CD14-positive monocyte (primary cell): ENCODE measurements at regions not wholly inside any gene's neighbourhood (a gene's known extent, or its start where the extent isn't known, plus 50 kb on each side); places are given as distances from the start of the nearest gene placed in this dataset.

ENCODE experiments used
- DNase-seq, 3 donors: peaks; one replicate each; pipeline ENCODE4 v3.0.0-alpha.2; 2011 to 2022
- H2AFZ ChIP-seq: 2 replicates; pipeline ENCODE4 v1.6.0; 2012; ENCODE audit warnings: mild to moderate bottlenecking, low read depth, low read length, inconsistent platforms; ENCODE audit not compliant: insufficient read depth, poor library complexity, severe bottlenecking
- H3K27ac ChIP-seq, 2 donors: 1 replicate in 1 of 2; 2 replicates in 1 of 2; pipeline ENCODE4 v1.5.1; 2012 to 2013; ENCODE audit warnings: low read length in 2 of 2, control low read depth in 1 of 2, inconsistent platforms in 1 of 2, low read depth in 1 of 2, mild to moderate bottlenecking in 1 of 2
- H3K27me3 ChIP-seq, 2 donors: one replicate each; pipeline versions ENCODE4 v1.6.0 to v1.6.1; 2011 to 2013; ENCODE audit warnings: low read length in 2 of 2; ENCODE audit not compliant: control insufficient read depth in 2 of 2, insufficient read depth in 2 of 2
- H3K36me3 ChIP-seq, 2 donors: replicated peaks in 1 of 2; 1 replicate in 1 of 2; 2 replicates in 1 of 2; pipeline versions ENCODE4 v1.5.1 to v1.6.1; 2012 to 2013; ENCODE audit warnings: low read length in 2 of 2, control low read depth in 1 of 2, inconsistent platforms in 1 of 2, mild to moderate bottlenecking in 1 of 2; ENCODE audit not compliant: insufficient read depth in 2 of 2, control insufficient read depth in 1 of 2
- H3K4me1 ChIP-seq, 2 donors: 1 replicate in 1 of 2; 2 replicates in 1 of 2; pipeline versions ENCODE4 v1.5.1 to v1.6.1; 2012 to 2013; ENCODE audit warnings: low read length in 2 of 2, control low read depth in 1 of 2, inconsistent platforms in 1 of 2, mild to moderate bottlenecking in 1 of 2, moderate library complexity in 1 of 2; ENCODE audit not compliant: insufficient read depth in 2 of 2, control insufficient read depth in 1 of 2
- H3K4me2 ChIP-seq: replicated peaks from 2 replicates; pipeline ENCODE3; 2012; ENCODE audit warnings: low read length, moderate library complexity, mild to moderate bottlenecking; ENCODE audit not compliant: poor library complexity, severe bottlenecking; ENCODE audit errors: extremely low read depth
- H3K4me3 ChIP-seq, 3 experiments: fragments of 200-600 bp in 1 of 3; sonication (generic) in 1 of 3; replicated peaks in 1 of 3; 1 replicate in 2 of 3; 2 replicates in 1 of 3; pipeline ENCODE4 v1.5.1; 2011 to 2013; ENCODE audit warnings: low read length in 3 of 3, mild to moderate bottlenecking in 3 of 3, control low read depth in 2 of 3, low read depth in 2 of 3, inconsistent platforms in 1 of 3, moderate library complexity in 1 of 3
- H3K79me2 ChIP-seq: 2 replicates; pipeline ENCODE4 v1.6.0; 2012; ENCODE audit warnings: mild to moderate bottlenecking, control low read depth, inconsistent platforms, low read length, moderate library complexity; ENCODE audit not compliant: insufficient read depth
- H3K9ac ChIP-seq: 2 replicates; pipeline ENCODE4 v1.6.0; 2017; ENCODE audit warnings: low read length, mild to moderate bottlenecking; ENCODE audit not compliant: insufficient read depth, poor library complexity, severe bottlenecking
- H3K9me3 ChIP-seq, 2 donors: replicated peaks in 1 of 2; 1 replicate in 1 of 2; 2 replicates in 1 of 2; pipeline versions ENCODE4 v1.5.1 to v1.6.1; 2012 to 2013; ENCODE audit warnings: low read length in 2 of 2, control low read depth in 1 of 2; ENCODE audit not compliant: control insufficient read depth in 1 of 2, insufficient read depth in 1 of 2
- H4K20me1 ChIP-seq: 2 replicates; pipeline ENCODE4 v1.6.0; 2012; ENCODE audit warnings: mild to moderate bottlenecking, low read length, control low read depth, moderate library complexity; ENCODE audit not compliant: insufficient read depth
- H3K27ac Mint-ChIP-seq, 7 donors: one replicate each; pipeline ENCODE4 v1.8.0; 2020; ENCODE audit warnings: mild to moderate bottlenecking in 7 of 7, mixed read lengths in 7 of 7, moderate library complexity in 6 of 7, inconsistent platforms in 2 of 7
- H3K27me3 Mint-ChIP-seq, 3 donors: one replicate each; pipeline ENCODE4 v1.8.0; 2021 to 2022; ENCODE audit warnings: low read depth in 3 of 3, mild to moderate bottlenecking in 3 of 3, mixed read lengths in 3 of 3, moderate library complexity in 3 of 3, inconsistent platforms in 1 of 3
- H3K36me3 Mint-ChIP-seq, 2 donors: one replicate each; pipeline ENCODE4 v1.8.0; 2020; ENCODE audit warnings: mixed read lengths in 2 of 2, inconsistent platforms in 1 of 2, mild to moderate bottlenecking in 1 of 2
- H3K4me1 Mint-ChIP-seq: one replicate; pipeline ENCODE4 v1.8.0; 2020; ENCODE audit warnings: mild to moderate bottlenecking, mixed read lengths
- H3K4me3 Mint-ChIP-seq, 2 donors: one replicate each; pipeline ENCODE4 v1.8.0; 2020; ENCODE audit warnings: mild to moderate bottlenecking in 2 of 2, mixed read lengths in 2 of 2, moderate library complexity in 1 of 2
- H3K9me3 Mint-ChIP-seq, 7 donors: one replicate each; pipeline ENCODE4 v1.8.0; 2020 to 2022; ENCODE audit warnings: mixed read lengths in 7 of 7, mild to moderate bottlenecking in 6 of 7, moderate library complexity in 6 of 7, inconsistent platforms in 2 of 7
- CTCF ChIP-seq: fragments of 200-600 bp; IDR thresholded peaks from one replicate; pipeline ENCODE4 v1.8.0; 2022; ENCODE audit warnings: antibody characterized with exemption, mild to moderate bottlenecking
- WGBS: methylation state at CpG from one replicate; pipeline ENCODE4 v1.1.5; 2013; ENCODE audit warnings: missing lambda C conversion rate; ENCODE audit not compliant: insufficient coverage; 5-methylcytosine and 5-hydroxymethylcytosine counted together
- intact Hi-C, 2 donors: fragments of 100-400 bp; cut with micrococcal nuclease; formaldehyde crosslinking; loops; one replicate each; pipeline versions ENCODE4 v1.15.0 to v1.15.1; 2023

DNA sequence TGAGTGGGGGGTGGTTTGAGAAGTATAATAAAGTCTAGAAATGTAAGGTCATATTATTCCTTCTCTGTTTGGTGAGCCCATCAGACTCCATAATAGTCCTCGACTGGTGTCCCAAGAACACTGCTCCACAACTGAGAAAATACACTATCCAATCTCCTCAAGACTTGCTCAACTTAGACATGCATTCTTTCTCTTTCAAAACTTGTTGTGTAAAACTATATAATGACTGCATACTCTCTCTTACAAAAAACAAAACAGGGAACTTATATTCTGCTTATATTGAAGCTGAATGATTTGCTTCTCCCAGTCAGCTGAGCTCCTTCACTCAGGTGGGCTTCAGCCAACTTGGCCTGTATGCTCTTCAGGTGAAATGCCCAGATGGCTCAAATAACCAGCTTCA is 204.7 kb downstream of the ZNF365 start:
- H3K4me3 ChIP-seq: no peak overlapping the region
- intact Hi-C loops: no loop called here
- peaks cover 2 to 8% (median 5%) of the 10 kb centered on the region in 3 donors for H3K27me3 Mint-ChIP-seq
- H3K79me2 ChIP-seq: no peaks in the 10 kb centered on the region
- H3K9me3 Mint-ChIP-seq: peaks cover 0 to 4% (median 0%) of the 10 kb centered on the region in 7 donors
- 100% methylated on average over 1 of the region's 1 CpG for WGBS
- H3K4me1 Mint-ChIP-seq: peaks cover 9% of the 10 kb centered on the region
- H4K20me1 ChIP-seq: no peaks in the 10 kb centered on the region
- no peak overlapping the region for H3K4me2 ChIP-seq
- no peak for DNase-seq
- H2AFZ ChIP-seq: no peak overlapping the region
- H3K9me3 ChIP-seq: no peaks in the 10 kb centered on the region
- TF ChIP-seq CTCF: no peak
- peaks cover 0 to 8% of the 10 kb centered on the region in 2 donors for H3K27me3 ChIP-seq
- no peaks in the 10 kb centered on the region for H3K36me3 ChIP-seq
- H3K36me3 Mint-ChIP-seq: no peaks in the 10 kb centered on the region
- no peak overlapping the region for H3K27ac ChIP-seq
- peak overlapping the region in 1 of 7 donors; percentile 22 for H3K27ac Mint-ChIP-seq
- H3K4me3 Mint-ChIP-seq: no peak overlapping the region
- no peak overlapping the region for H3K9ac ChIP-seq
- peaks cover 4 to 5% of the 10 kb centered on the region in 2 donors for H3K4me1 ChIP-seq

DNA sequence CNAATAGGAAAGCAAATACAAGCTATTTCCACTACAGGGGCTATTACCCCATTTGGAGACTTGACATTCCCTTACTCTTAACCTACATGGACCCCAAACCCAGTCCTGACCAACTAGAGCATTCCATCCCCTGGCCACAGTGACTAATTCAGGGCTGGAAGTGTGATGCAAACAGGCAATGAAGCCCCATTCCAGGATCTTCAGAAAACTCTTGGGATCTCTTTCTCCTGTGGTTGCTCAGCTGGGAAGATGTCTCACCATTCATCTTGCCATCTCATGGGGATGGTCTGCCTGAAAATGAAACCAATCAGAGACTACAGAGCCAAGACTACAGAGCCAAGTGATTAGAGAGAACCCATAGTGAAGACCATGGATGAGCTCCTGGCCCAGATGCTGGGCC is 206.2 kb downstream of the ZNF365 start:
- H3K27ac ChIP-seq: no peak overlapping the region
- DNase-seq: no peak
- peaks cover 4 to 5% (median 4%) of the 10 kb centered on the region in 3 donors for H3K27me3 Mint-ChIP-seq
- no peak overlapping the region for H2AFZ ChIP-seq
- H3K79me2 ChIP-seq: no peaks in the 10 kb centered on the region
- peaks cover 4 to 5% of the 10 kb centered on the region in 2 donors for H3K4me1 ChIP-seq
- H3K36me3 Mint-ChIP-seq: no peaks in the 10 kb centered on the region
- no peak overlapping the region for H3K9ac ChIP-seq
- H3K27me3 ChIP-seq: peaks cover 0 to 7% of the 10 kb centered on the region in 2 donors
- intact Hi-C loops: no loop called here
- no peak overlapping the region for H3K27ac Mint-ChIP-seq
- H3K4me3 ChIP-seq: no peak overlapping the region
- no peaks in the 10 kb centered on the region for H3K36me3 ChIP-seq
- no peaks in the 10 kb centered on the region for H3K9me3 ChIP-seq
- peaks cover 0 to 4% (median 0%) of the 10 kb centered on the region in 7 donors for H3K9me3 Mint-ChIP-seq
- no peak overlapping the region for H3K4me2 ChIP-seq
- H3K4me3 Mint-ChIP-seq: no peak overlapping the region
- H4K20me1 ChIP-seq: no peaks in the 10 kb centered on the region
- peaks cover 15% of the 10 kb centered on the region for H3K4me1 Mint-ChIP-seq
- TF ChIP-seq CTCF: no peak
